Epithelial cell of esophagus (primary cell): ENCODE measurements at regions not wholly inside any gene's neighbourhood (a gene's known extent, or its start where the extent isn't known, plus 50 kb on each side); places are given as distances from the start of the nearest gene placed in this dataset.

ENCODE experiments used
- DNase-seq: peaks from one replicate; pipeline ENCODE4 v3.0.0; 2010; ENCODE audit warnings: low read depth
- H3K4me3 ChIP-seq: 2 replicates; pipeline ENCODE4 v1.5.1; 2011; ENCODE audit warnings: mild to moderate bottlenecking, low read length, control low read depth
- TF ChIP-seq, protein P1 (sequence below): IDR thresholded peaks from 2 replicates; pipeline ENCODE4 v1.5.1; 2011; ENCODE audit warnings: low read depth, mild to moderate bottlenecking, low read length, control low read depth, inconsistent platforms; ENCODE audit not compliant: insufficient read depth; ENCODE audit errors: missing control alignments

DNA sequence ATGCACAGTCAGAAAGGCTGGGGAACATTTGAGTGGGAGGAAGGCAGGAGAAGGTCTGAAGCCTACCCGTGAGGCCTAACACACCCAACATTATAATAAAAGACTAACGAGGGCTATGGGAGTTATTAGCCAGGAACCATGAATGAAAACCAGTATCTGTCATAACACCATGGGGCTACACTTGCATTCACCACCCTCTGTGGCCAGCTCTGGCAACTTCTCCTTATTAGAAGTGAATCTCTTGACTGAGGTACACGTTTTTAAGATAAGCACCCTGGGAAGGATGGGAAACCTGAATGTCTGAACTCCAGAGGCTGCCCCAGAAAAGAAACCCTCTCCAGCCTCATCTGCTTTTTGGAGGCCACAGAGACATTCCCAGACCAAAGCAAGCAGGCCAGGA is 204.3 kb upstream of the RAB4A start:
- no peak for DNase-seq
- TF ChIP-seq, protein P1, sequence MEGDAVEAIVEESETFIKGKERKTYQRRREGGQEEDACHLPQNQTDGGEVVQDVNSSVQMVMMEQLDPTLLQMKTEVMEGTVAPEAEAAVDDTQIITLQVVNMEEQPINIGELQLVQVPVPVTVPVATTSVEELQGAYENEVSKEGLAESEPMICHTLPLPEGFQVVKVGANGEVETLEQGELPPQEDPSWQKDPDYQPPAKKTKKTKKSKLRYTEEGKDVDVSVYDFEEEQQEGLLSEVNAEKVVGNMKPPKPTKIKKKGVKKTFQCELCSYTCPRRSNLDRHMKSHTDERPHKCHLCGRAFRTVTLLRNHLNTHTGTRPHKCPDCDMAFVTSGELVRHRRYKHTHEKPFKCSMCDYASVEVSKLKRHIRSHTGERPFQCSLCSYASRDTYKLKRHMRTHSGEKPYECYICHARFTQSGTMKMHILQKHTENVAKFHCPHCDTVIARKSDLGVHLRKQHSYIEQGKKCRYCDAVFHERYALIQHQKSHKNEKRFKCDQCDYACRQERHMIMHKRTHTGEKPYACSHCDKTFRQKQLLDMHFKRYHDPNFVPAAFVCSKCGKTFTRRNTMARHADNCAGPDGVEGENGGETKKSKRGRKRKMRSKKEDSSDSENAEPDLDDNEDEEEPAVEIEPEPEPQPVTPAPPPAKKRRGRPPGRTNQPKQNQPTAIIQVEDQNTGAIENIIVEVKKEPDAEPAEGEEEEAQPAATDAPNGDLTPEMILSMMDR = no peak
- no peak overlapping the region for H3K4me3 ChIP-seq

GRCh38 chr1:229067546-229067945 is 203.4 kb upstream of the RAB4A start:
- no peak overlapping the region for H3K4me3 ChIP-seq
- TF ChIP-seq, protein P1 = no peak
- DNase-seq = no peak

GRCh38 chr1:229068270-229068987 is 202.5 kb upstream of the RAB4A start:
- DNase-seq = no peak
- TF ChIP-seq, protein P1 = no peak
- no peak overlapping the region for H3K4me3 ChIP-seq

DNA sequence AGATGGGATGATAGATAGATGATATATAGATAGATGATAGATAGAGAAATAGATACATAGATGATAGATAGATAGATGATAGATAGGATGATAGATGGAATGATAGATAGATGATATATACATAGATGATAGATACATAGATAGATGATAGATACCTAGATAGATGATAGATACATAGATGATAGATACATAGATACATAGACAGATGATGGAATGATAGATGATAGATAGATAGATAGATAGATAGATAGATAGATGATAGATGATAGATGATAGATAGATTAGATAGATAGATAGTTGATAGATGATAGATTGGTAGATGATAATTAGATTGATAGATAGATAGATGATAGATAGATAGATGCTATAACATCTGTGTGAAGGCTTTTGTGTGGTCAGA is 201.7 kb upstream of the RAB4A start:
- no peak overlapping the region for H3K4me3 ChIP-seq
- TF ChIP-seq, protein P1 = no peak
- DNase-seq = no peak

DNA sequence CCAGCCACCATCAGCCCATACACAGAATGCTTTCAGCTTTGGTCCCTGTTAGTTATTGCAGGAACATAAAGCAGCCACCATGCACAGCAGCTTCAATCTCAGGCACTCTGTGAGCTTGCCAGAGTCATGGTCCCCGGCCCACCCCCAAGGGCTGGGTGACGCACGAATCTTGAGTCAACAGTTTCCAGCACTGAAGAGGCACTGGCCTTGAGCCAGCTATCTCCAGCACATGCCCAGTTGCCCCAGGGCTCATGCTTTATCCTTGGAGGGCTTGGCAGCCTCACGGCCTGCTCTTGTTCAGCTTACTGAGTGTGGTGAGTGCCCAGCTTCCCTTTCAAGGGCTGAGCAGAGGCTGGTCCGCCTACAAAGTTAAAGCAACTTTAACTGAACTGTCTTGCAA is 200.7 kb upstream of the RAB4A start:
- DNase-seq = peak; percentile 86
- H3K4me3 ChIP-seq = no peak overlapping the region
- TF ChIP-seq, protein P1 = no peak

GRCh38 chr1:229073251-229073650 is 197.7 kb upstream of the RAB4A start:
- no peak for DNase-seq
- TF ChIP-seq, protein P1 = no peak
- no peak overlapping the region for H3K4me3 ChIP-seq

- TF ChIP-seq, protein P1 = no peak
- no peak for DNase-seq
These were observed 195.7 kb upstream of the RAB4A start for GRCh38 chr1:229075217-229075616.

More at GRCh38 chr1:229075217-229075616, 195.7 kb upstream of the RAB4A start:
- H3K4me3 ChIP-seq = no peak overlapping the region
